NCI-H2171 (cell line): ENCODE measurements at regions not wholly inside any gene's neighbourhood (a gene's known extent, or its start where the extent isn't known, plus 50 kb on each side); places are given as distances from the start of the nearest gene placed in this dataset.
A peak's percentile ranks its signal among the peaks of the same experiment; 100 is the strongest.

Source experiments
- DNase-seq: peaks from one replicate; lab custom pipeline; 2025; lab: John Stamatoyannopoulos, UW

DNA sequence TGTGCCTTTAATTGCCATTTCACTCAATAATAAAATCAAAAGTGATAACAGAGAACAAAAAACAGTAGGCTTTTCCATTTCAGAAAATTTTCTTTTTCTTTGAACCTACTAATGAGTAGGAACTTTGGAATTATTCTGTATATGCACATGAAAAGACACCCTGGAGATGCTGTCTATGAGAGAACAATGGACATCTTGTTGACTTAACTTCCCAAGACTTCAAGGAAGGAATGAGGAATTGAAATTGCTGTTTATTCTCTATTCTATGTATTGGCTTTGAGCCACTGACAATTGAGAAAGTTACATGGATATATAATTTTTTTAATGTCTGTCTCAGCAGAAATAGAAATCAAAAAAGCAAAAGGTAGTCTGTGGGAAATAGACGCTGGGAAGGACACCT, 98.6 kb upstream of the PCSK2 start:
- no peak for DNase-seq

GRCh38 chr20:17129089-17129488, 97.8 kb upstream of the PCSK2 start:
- no peak for DNase-seq

GRCh38 chr20:17137692-17138091, 89.1 kb upstream of the PCSK2 start:
- DNase-seq = no peak

DNA sequence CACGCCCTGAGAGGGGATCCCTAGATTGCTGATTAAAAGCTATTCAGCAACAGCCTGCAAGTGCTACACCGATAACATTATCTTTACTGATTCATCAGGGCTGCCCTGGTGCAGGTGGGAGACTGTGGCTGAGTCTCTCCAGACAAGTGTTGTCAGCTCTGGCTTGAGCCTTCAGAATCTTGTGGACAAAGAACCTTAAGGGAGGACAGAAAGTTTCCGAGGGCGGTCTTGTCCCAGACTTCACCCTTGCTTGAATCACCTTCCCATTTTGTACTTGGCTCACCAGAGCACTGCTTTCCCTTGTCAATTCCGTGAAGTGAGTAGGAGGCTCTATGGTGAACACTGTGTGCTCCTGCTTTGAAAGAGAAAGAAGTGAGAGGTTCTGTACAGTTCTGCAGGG, 88.6 kb upstream of the PCSK2 start:
- DNase-seq = no peak

GRCh38 chr20:17140894-17141293, 85.9 kb upstream of the PCSK2 start:
- no peak for DNase-seq

- DNase-seq = no peak
Measured at GRCh38 chr20:17141568-17141967, 85.3 kb upstream of the PCSK2 start.

DNA sequence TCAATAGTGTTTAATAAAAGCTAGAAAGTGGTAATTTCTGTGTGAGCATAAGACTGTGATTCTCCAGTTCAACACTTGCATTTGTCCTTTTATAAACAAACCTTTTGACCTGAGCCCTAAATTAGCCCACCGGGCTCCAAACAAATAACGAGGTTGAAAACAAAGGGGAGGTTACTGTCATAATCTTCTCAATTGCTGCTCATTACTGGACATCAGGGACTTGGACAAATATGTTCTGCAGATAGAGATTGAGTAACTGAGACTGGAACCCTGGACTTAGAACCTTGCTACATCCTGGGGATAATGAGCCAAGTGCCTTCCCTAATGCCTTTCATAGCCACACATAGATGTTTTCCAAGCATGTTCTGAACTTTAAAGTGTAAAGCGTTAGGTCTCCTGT, 84.2 kb upstream of the PCSK2 start:
- DNase-seq = no peak

- DNase-seq = no peak
Measured at GRCh38 chr20:17150858-17151257, 76.0 kb upstream of the PCSK2 start.

DNA sequence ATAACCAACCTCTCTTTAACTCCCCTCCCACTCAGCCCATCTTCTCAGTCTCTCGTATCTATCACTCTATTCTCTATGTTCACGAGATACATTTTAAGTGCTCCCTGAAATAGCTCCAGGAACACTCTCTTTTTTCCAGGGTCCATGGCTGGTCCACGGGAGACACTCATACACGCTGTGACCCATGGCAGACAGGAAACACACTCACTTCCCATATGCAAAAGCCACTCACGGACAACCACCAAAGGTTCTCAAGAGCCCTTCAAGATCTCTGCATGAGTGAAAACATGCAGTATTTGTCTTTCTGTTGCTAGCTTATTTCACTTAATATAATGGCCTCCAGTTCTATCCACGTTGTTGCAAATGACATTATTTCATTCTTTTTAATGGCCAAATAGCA, 71.4 kb upstream of the PCSK2 start:
- DNase-seq = no peak

DNA sequence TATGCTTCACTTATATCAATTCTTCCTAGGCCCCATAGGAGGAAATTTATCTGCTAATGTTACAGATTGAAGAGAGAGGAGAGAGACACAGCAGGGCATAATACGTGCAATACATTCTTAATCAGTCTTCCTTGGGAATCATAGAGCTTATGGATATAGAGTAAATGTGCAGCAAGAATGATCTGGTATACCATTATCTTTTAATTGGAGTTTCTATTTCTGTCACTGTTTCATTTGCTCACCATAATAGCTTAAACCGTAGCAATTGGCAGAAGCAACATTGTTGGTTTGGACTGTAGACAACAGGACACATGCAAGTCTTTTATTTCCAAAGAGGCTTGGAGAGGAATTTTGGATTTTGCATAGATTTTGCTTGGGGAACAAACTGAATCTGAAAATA, 68.1 kb upstream of the PCSK2 start:
- DNase-seq = no peak

- DNase-seq = peak; percentile 6
Measured at GRCh38 chr20:17161673-17162481, 65.0 kb upstream of the PCSK2 start.

DNA sequence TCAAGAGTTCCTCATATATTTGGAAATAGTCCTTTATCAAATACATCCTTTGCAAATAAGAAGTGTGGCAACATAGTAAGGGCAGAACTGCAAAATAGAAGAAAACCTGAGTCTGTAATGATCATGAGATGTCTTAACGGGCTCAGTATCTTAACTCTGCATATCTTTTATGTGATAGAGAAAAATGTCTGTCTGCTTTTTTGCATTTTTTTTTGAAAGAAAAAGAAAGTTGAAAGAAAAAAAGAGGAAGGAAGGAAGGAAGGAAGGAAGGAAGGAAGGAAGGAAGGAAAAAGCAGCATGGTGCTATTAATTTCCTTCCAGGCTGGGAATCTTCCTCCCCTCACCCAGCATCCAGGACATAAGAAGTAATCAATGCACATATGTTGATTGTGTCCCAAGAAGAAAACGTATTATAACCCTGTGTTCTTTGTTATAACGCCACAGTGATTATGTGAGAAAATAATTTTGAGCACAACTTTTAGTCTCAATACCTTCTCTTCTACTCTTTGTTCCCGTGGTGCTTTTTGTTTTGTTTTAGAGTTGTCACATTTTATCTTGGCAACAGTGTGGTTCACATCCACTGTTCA, 58.7 kb upstream of the PCSK2 start:
- DNase-seq = no peak

- DNase-seq = peak; percentile 49
Measured at GRCh38 chr20:17169585-17170136, 57.2 kb upstream of the PCSK2 start.

GRCh38 chr20:17171746-17172280, 55.0 kb upstream of the PCSK2 start:
- DNase-seq = no peak

DNA sequence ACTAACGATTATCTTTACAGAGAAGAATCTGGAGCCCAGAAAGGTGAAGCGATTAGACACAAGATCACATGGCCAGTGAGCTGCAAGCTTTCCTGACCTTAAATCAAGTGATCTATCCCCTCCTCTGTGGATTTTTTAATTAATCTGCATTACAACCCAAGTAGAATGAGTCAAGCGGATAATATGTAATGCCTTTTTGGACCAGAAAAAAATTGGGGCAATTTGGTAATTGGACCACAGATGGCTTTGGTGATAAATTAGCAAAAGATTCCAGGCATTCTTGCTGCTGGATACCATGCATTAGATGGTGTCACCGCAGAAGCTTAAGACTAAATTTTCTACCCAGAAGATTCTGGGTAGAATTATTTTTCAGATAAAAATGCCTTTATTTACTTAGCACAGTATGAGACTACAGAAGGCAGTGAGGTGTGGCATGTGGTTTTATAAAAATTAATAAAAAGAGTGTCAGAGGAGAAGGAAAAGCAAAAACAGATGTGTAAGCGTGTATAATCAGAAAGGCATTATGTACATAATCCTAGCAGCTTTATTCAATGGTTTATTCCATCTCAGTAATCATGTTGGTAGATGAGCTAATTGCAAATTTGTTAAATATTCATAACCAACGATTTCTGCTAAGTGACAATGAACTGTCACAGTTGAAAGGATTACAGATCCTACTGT, 53.9 kb upstream of the PCSK2 start:
- no peak for DNase-seq
